ENCODE measurements at regions not wholly inside any gene's neighbourhood (a gene's known extent, or its start where the extent isn't known, plus 50 kb on each side); places are given as distances from the start of the nearest gene placed in this dataset.

DNA sequence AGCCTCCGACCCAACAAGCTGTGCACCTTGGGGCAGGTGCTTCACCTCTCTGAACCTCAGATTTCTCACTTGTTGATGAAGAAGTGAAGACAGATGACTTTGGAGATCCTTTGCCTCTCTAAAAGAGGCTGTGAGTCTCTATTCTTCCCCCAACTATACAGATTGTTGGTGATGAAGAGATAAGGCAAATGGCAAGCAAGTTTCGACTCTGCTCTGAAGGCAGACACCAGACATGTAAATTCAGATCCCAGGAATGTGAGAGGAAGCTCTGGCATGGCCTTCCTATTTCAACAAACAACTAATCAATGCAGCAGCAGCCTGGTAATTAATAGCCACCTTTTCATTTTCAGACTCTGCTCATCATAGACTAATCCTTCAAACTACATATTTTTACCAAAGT, 74.2 kb upstream of the EGR2 start:
- TF ChIP-seq POLR2AphosphoS5 (IDR thresholded peaks at IDR 0.05; ENCODE audit: low read depth, low read length) (no peak), EZH2 (IDR thresholded peaks at IDR 0.05) (no peak), CBX3 (IDR thresholded peaks at IDR 0.05; ENCODE audit: low read depth) (no peak), POLR2A (IDR thresholded peaks at IDR 0.05; ENCODE audit: borderline replicate concordance, extremely low read depth, insufficient read depth, insufficient read length) (no peak), EZH2phosphoT487 (IDR thresholded peaks at IDR 0.05; ENCODE audit: borderline replicate concordance) (no peak)
- TF ChIP-seq, protein P1, sequence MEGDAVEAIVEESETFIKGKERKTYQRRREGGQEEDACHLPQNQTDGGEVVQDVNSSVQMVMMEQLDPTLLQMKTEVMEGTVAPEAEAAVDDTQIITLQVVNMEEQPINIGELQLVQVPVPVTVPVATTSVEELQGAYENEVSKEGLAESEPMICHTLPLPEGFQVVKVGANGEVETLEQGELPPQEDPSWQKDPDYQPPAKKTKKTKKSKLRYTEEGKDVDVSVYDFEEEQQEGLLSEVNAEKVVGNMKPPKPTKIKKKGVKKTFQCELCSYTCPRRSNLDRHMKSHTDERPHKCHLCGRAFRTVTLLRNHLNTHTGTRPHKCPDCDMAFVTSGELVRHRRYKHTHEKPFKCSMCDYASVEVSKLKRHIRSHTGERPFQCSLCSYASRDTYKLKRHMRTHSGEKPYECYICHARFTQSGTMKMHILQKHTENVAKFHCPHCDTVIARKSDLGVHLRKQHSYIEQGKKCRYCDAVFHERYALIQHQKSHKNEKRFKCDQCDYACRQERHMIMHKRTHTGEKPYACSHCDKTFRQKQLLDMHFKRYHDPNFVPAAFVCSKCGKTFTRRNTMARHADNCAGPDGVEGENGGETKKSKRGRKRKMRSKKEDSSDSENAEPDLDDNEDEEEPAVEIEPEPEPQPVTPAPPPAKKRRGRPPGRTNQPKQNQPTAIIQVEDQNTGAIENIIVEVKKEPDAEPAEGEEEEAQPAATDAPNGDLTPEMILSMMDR (IDR thresholded peaks at IDR 0.05 in 2 of 3, conservative IDR thresholded peaks at IDR 0.05 in 1 of 3; ENCODE audit: borderline replicate concordance in 1 of 3, insufficient read depth in 1 of 3, low read depth in 2 of 3, low read length in 2 of 3) = no peak
- TF ChIP-seq, protein P2, sequence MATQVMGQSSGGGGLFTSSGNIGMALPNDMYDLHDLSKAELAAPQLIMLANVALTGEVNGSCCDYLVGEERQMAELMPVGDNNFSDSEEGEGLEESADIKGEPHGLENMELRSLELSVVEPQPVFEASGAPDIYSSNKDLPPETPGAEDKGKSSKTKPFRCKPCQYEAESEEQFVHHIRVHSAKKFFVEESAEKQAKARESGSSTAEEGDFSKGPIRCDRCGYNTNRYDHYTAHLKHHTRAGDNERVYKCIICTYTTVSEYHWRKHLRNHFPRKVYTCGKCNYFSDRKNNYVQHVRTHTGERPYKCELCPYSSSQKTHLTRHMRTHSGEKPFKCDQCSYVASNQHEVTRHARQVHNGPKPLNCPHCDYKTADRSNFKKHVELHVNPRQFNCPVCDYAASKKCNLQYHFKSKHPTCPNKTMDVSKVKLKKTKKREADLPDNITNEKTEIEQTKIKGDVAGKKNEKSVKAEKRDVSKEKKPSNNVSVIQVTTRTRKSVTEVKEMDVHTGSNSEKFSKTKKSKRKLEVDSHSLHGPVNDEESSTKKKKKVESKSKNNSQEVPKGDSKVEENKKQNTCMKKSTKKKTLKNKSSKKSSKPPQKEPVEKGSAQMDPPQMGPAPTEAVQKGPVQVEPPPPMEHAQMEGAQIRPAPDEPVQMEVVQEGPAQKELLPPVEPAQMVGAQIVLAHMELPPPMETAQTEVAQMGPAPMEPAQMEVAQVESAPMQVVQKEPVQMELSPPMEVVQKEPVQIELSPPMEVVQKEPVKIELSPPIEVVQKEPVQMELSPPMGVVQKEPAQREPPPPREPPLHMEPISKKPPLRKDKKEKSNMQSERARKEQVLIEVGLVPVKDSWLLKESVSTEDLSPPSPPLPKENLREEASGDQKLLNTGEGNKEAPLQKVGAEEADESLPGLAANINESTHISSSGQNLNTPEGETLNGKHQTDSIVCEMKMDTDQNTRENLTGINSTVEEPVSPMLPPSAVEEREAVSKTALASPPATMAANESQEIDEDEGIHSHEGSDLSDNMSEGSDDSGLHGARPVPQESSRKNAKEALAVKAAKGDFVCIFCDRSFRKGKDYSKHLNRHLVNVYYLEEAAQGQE (IDR thresholded peaks at IDR 0.05; ENCODE audit: low read depth) = no peak

Measured in HCT116 (cell line).